Lower lobe of right lung (tissue), 2 donors: ENCODE measurements at regions not wholly inside any gene's neighbourhood (a gene's known extent, or its start where the extent isn't known, plus 50 kb on each side); places are given as distances from the start of the nearest gene placed in this dataset.

Experiments
- ATAC-seq, 2 donors: fragments of 200-7000 bp; cut with Tn5 transposase; one replicate each; pipeline ENCODE4 v1.9.1; 2020 to 2022; ENCODE audit warnings: mild to moderate bottlenecking in 2 of 2, moderate library complexity in 2 of 2
- DNase-seq: peaks from one replicate; pipeline ENCODE4 v3.0.0-alpha.2; 2020
- H3K27ac ChIP-seq: fragments of 200-600 bp; one replicate; pipeline ENCODE4 v1.8.0; 2022
- H3K27me3 ChIP-seq: fragments of 200-600 bp; one replicate; pipeline ENCODE4 v1.8.0; 2022; ENCODE audit warnings: low read depth
- H3K36me3 ChIP-seq: fragments of 200-600 bp; one replicate; pipeline ENCODE4 v1.8.0; 2022; ENCODE audit warnings: mild to moderate bottlenecking
- H3K4me1 ChIP-seq: fragments of 200-600 bp; one replicate; pipeline ENCODE4 v1.8.0; 2022
- H3K4me3 ChIP-seq: fragments of 200-600 bp; one replicate; pipeline ENCODE4 v1.8.0; 2022; ENCODE audit warnings: mild to moderate bottlenecking
- H3K9me3 ChIP-seq: fragments of 200-600 bp; one replicate; pipeline ENCODE4 v1.8.0; 2022
- intact Hi-C: fragments of 100-400 bp; cut with DNase I; formaldehyde crosslinking; loops from one replicate; pipeline ENCODE4 v1.11.0; 2022
- TF ChIP-seq, protein P1 (sequence below): fragments of 200-600 bp; IDR thresholded peaks from one replicate; pipeline ENCODE4 v1.8.0; 2022; ENCODE audit warnings: antibody characterized with exemption, mild to moderate bottlenecking
- donor health status: DM: no; HTN: yes; CAD: no; lungs with severe emphysema.

DNA sequence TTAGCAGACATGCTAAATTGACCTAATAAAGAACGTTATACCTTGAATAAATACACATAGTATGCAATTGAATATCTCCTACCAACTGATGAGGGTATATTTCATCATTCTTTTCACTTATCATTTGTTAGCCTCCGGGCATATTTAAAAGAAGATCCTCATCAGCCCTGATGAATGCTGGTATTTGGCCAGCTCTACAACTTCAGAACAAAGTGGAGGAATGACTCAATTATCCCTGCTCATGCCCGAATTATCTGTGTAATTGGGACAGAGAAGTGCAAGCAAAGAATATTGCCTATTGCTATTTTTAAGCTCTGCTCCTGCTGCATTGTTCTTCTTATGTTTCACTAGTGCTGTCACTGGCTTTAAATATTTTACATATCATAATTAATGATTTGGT is 622.1 kb downstream of the METTL15 start:
- Histone ChIP-seq H3K27me3 (no peaks in the 10 kb centered on the region), H3K4me1 (no peaks in the 10 kb centered on the region), H3K27ac (no peak overlapping the region), H3K36me3 (no peaks in the 10 kb centered on the region), H3K4me3 (no peak overlapping the region), H3K9me3 (no peaks in the 10 kb centered on the region)
- intact Hi-C loops: no loop called here
- TF ChIP-seq, protein P1, sequence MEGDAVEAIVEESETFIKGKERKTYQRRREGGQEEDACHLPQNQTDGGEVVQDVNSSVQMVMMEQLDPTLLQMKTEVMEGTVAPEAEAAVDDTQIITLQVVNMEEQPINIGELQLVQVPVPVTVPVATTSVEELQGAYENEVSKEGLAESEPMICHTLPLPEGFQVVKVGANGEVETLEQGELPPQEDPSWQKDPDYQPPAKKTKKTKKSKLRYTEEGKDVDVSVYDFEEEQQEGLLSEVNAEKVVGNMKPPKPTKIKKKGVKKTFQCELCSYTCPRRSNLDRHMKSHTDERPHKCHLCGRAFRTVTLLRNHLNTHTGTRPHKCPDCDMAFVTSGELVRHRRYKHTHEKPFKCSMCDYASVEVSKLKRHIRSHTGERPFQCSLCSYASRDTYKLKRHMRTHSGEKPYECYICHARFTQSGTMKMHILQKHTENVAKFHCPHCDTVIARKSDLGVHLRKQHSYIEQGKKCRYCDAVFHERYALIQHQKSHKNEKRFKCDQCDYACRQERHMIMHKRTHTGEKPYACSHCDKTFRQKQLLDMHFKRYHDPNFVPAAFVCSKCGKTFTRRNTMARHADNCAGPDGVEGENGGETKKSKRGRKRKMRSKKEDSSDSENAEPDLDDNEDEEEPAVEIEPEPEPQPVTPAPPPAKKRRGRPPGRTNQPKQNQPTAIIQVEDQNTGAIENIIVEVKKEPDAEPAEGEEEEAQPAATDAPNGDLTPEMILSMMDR: no peak
- DNase-seq (no peak), ATAC-seq (no peak)

DNA sequence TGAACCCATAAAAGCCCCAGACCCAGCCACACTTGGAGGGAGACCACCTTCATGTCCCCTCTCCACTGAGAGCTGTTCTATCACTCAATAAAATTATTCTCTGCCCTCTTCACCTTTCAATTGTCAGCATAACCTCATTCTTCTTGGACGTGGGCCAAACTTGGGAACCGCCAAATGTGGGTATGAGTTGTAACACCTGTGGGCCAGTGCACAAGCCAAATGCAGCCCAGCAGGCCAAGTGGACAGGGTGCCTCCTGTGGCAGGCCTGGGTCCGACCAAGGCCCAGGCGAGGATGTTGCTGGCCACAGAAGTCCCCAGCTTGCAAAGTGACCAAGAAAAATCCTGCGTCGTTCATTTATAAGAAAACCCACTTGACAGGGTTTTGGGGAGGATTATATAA is 621.2 kb downstream of the METTL15 start:
- no peak for ATAC-seq
- no peak for DNase-seq
- no peaks in the 10 kb centered on the region for H3K4me1 ChIP-seq
- TF ChIP-seq, protein P1: no peak
- intact Hi-C loops: no loop called here
- no peak overlapping the region for H3K27ac ChIP-seq
- H3K27me3 ChIP-seq: no peaks in the 10 kb centered on the region
- H3K4me3 ChIP-seq: no peak overlapping the region
- no peaks in the 10 kb centered on the region for H3K9me3 ChIP-seq
- H3K36me3 ChIP-seq: no peaks in the 10 kb centered on the region

DNA sequence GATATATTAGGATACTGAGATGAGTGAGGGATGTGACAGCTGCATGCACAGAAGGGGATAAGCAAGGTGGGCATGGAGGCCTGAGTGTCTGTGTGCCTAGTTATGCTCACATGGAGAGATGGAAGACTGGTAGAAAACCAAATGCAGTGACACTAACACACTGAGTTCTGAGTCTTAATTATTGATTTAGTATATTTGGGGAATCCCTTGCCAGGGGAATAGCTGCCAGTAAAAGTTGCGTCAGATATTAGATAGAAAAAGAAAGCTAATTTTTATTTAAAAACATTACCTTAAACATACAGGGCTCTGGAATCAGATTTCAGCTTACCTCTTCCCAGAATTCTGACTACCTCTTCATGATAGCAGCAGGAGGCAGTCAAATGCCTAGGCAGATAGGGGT is 620.5 kb downstream of the METTL15 start:
- intact Hi-C loops: no loop called here
- no peak for ATAC-seq
- Histone ChIP-seq H3K27me3 (no peaks in the 10 kb centered on the region), H3K4me1 (no peaks in the 10 kb centered on the region), H3K9me3 (no peaks in the 10 kb centered on the region), H3K36me3 (no peaks in the 10 kb centered on the region), H3K27ac (no peak overlapping the region), H3K4me3 (no peak overlapping the region)
- TF ChIP-seq, protein P1: no peak
- no peak for DNase-seq

DNA sequence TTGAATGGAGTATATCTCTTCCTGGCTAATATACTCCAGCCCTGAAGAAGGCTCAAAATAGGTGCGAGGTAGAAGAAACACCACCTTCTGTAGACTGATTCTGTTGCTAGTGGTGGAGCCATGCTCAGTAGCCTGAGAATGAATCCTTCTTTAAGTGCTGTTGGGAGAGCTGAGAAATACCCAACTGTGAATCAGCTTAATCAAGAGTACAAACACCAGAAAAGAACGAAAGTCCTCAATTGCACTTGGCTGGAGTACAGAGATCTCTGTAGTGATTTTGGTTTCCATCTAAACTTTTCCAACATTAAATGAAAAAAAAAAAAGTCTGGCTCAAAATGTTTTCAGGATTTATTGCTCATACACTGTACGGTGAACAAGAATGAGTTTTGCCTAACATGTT is 619.1 kb downstream of the METTL15 start:
- Histone ChIP-seq H3K27me3 (no peaks in the 10 kb centered on the region), H3K9me3 (no peaks in the 10 kb centered on the region), H3K27ac (no peak overlapping the region), H3K4me1 (no peaks in the 10 kb centered on the region), H3K36me3 (no peaks in the 10 kb centered on the region), H3K4me3 (no peak overlapping the region)
- ATAC-seq (peak in 1 of 2 donors; percentile 32), DNase-seq (no peak)
- TF ChIP-seq, protein P1: no peak
- intact Hi-C loops: no loop called here

DNA sequence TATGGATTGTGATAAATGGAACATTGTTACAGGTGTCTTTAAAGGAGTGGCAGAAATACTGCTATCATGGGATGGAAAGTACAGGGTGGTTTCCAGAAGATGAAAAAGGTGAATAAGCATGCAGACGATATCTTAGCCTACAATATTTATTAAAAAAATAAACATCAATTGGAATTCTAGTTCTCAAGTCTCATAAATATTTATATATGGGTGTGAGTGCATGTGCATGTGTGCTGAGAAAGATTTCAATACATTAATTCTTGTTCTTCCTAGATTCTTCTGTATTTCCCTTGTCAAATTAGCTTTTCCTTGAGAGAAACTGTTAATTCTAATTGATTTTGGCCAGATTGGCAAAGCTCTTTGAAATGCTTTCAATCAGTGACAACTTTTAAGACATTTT is 618.2 kb downstream of the METTL15 start:
- no peaks in the 10 kb centered on the region for H3K9me3 ChIP-seq
- DNase-seq: no peak

More for the DNA sequence above, 618.2 kb downstream of the METTL15 start:
- TF ChIP-seq, protein P1: no peak
- intact Hi-C loops: no loop called here
- H3K4me1 ChIP-seq: no peaks in the 10 kb centered on the region
- no peak overlapping the region for H3K27ac ChIP-seq
- ATAC-seq: no peak
- no peaks in the 10 kb centered on the region for H3K36me3 ChIP-seq
- H3K27me3 ChIP-seq: no peaks in the 10 kb centered on the region
- H3K4me3 ChIP-seq: no peak overlapping the region
